Erythroblast (primary cell): ENCODE measurements at regions not wholly inside any gene's neighbourhood (a gene's known extent, or its start where the extent isn't known, plus 50 kb on each side); places are given as distances from the start of the nearest gene placed in this dataset.

Source experiments
- GATA1 ChIP-seq: IDR thresholded peaks from 2 replicates; pipeline ENCODE4 v1.6.1; 2011; ENCODE audit warnings: low read depth, mild to moderate bottlenecking, control low read depth, low read length, moderate library complexity
- POLR2A ChIP-seq: IDR thresholded peaks from 2 replicates; pipeline ENCODE4 v1.6.1; 2011; ENCODE audit warnings: mild to moderate bottlenecking, low read length

GRCh38 chr3:154972951-154973350 is 107.2 kb upstream of the MME start:
- TF ChIP-seq POLR2A (no peak), GATA1 (no peak)
